C4-2B (cell line): ENCODE measurements at regions not wholly inside any gene's neighbourhood (a gene's known extent, or its start where the extent isn't known, plus 50 kb on each side); places are given as distances from the start of the nearest gene placed in this dataset.

Experiments used
- CTCF ChIP-seq: fragments of 450-650 bp; conservative IDR thresholded peaks from 2 replicates; pipeline ENCODE4 v1.5.1; 2017; ENCODE audit warnings: mild to moderate bottlenecking
- ZFX ChIP-seq: fragments of 450-650 bp; IDR thresholded peaks from 2 replicates; pipeline ENCODE4 v1.6.1; 2017

- no peak for TF ChIP-seq CTCF
- TF ChIP-seq ZFX, result no peak
These were observed 1085.5 kb downstream of the SORCS1 start for GRCh38 chr10:106078895-106079576.
